ENCODE measurements at regions not wholly inside any gene's neighbourhood (a gene's known extent, or its start where the extent isn't known, plus 50 kb on each side); places are given as distances from the start of the nearest gene placed in this dataset.

GRCh38 chr5:54626407-54626806, 108.8 kb downstream of the SNX18 start:
- Mint-ChIP-seq H3K9me3 (peaks cover 4% of the 10 kb centered on the region), H3K4me1 (peaks cover 30% of the 10 kb centered on the region), H3K27ac (no peak overlapping the region), H3K36me3 (no peaks in the 10 kb centered on the region), H3K4me3 (no peak overlapping the region), H3K27me3 (no peaks in the 10 kb centered on the region)
- no peak for ATAC-seq

DNA sequence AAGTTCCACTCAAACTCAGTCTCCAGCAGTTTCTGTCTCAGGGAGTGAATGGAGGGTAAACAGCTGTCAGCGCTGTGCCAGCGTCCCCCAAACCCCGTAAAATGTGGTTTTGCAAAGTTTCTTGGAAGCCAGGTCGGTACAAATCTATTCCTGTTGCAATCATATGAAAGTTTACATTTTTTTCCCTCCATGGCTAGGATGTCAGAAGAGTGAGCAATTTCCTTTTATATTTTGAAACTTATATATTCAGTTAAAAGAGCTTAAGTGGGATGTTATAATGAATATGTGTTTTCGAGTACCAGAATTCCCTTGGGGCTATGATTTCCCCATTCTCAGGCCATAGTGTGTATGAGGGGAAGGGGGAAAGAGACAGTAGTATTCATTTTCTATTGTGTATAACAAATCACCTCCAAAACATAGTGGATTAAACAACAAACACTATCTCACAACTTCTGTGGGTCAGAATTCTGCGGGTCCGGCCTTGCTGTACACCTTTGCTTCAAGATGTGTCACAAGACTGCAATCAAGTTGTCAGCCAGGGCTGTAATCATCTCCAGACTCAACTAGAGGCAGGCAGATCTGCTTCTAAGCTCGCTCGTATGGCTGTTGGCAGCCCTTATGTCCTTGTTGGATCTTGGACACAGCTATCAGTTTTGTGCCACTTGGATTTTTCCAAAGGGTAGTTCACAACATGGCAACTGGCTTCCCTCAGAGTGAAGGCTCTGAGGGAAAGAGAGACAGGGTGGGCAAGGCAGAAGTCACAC, 107.4 kb downstream of the SNX18 start:
- Mint-ChIP-seq H3K4me1 (peaks cover 36% of the 10 kb centered on the region), H3K4me3 (no peak overlapping the region), H3K27me3 (no peaks in the 10 kb centered on the region), H3K27ac (no peak overlapping the region), H3K9me3 (peaks cover 2% of the 10 kb centered on the region), H3K36me3 (no peaks in the 10 kb centered on the region)
- no peak for ATAC-seq

DNA sequence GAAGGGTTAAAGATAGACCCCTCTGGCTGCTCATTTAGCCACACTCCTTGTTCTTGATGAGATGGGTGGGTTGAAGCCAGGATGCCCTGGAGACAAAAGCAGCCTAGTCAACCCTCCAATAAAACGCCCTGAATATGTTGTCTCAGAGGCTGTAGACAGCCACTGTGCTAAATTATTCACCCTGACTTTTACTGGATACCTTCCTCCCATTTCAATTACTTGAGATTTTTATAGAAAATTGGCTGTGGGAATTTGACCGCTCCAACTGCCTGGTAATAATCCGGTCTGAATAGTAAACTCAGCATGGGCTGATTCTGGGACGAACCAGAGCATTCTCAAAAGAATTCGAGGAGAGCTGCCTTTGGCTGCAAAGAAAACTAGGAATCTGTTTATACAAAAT, 104.2 kb downstream of the SNX18 start:
- H3K9me3 Mint-ChIP-seq = peaks cover 2% of the 10 kb centered on the region
- H3K27me3 Mint-ChIP-seq = no peaks in the 10 kb centered on the region
- H3K4me3 Mint-ChIP-seq = no peak overlapping the region
- no peaks in the 10 kb centered on the region for H3K36me3 Mint-ChIP-seq
- H3K27ac Mint-ChIP-seq = no peak overlapping the region
- peaks cover 33% of the 10 kb centered on the region for H3K4me1 Mint-ChIP-seq
- no peak for ATAC-seq

GRCh38 chr5:54621048-54621447, 103.5 kb downstream of the SNX18 start:
- ATAC-seq = no peak
- Mint-ChIP-seq H3K27ac (no peak overlapping the region), H3K9me3 (peaks cover 2% of the 10 kb centered on the region), H3K36me3 (no peaks in the 10 kb centered on the region), H3K4me1 (peaks cover 33% of the 10 kb centered on the region), H3K4me3 (no peak overlapping the region), H3K27me3 (no peaks in the 10 kb centered on the region)

GRCh38 chr5:54620141-54620933, 102.8 kb downstream of the SNX18 start:
- Mint-ChIP-seq H3K36me3 (no peaks in the 10 kb centered on the region), H3K4me1 (peaks cover 36% of the 10 kb centered on the region), H3K27ac (no peak overlapping the region), H3K4me3 (no peak overlapping the region), H3K9me3 (peaks cover 2% of the 10 kb centered on the region), H3K27me3 (no peaks in the 10 kb centered on the region)
- no peak for ATAC-seq

GRCh38 chr5:54619731-54620130, 102.2 kb downstream of the SNX18 start:
- Mint-ChIP-seq H3K27me3 (no peaks in the 10 kb centered on the region), H3K27ac (peak overlapping the region; percentile 61), H3K36me3 (no peaks in the 10 kb centered on the region), H3K9me3 (peaks cover 2% of the 10 kb centered on the region), H3K4me3 (no peak overlapping the region), H3K4me1 (peaks cover 34% of the 10 kb centered on the region)
- ATAC-seq = no peak

- Mint-ChIP-seq H3K4me1 (peaks cover 24% of the 10 kb centered on the region), H3K27me3 (no peaks in the 10 kb centered on the region), H3K9me3 (peaks cover 2% of the 10 kb centered on the region), H3K27ac (peak overlapping the region; percentile 55), H3K4me3 (no peak overlapping the region), H3K36me3 (no peaks in the 10 kb centered on the region)
- ATAC-seq = no peak
These were observed 99.1 kb downstream of the SNX18 start for GRCh38 chr5:54616518-54617220.

DNA sequence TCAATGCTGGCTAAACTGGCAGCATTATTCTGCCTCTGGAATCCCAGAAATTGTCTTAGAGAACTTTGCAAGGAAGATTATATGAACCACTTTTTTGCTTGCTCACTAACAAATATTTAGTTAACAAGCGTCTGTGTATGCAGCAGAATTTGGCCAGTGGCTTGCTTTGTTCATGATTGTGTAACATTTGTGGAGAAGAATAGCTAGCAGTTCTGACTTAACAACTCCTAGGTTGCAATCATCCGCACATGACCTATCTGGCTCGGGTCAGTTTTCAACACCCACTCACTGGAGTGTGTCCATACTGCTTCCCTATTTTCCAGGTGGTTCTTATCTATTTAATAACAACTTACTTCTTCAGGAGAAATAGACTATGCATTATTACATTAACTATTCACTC, 98.5 kb downstream of the SNX18 start:
- H3K27me3 Mint-ChIP-seq = no peaks in the 10 kb centered on the region
- H3K4me3 Mint-ChIP-seq = no peak overlapping the region
- no peaks in the 10 kb centered on the region for H3K36me3 Mint-ChIP-seq
- peaks cover 2% of the 10 kb centered on the region for H3K9me3 Mint-ChIP-seq
- H3K27ac Mint-ChIP-seq = peak overlapping the region; percentile 14
- peaks cover 30% of the 10 kb centered on the region for H3K4me1 Mint-ChIP-seq
- no peak for ATAC-seq

DNA sequence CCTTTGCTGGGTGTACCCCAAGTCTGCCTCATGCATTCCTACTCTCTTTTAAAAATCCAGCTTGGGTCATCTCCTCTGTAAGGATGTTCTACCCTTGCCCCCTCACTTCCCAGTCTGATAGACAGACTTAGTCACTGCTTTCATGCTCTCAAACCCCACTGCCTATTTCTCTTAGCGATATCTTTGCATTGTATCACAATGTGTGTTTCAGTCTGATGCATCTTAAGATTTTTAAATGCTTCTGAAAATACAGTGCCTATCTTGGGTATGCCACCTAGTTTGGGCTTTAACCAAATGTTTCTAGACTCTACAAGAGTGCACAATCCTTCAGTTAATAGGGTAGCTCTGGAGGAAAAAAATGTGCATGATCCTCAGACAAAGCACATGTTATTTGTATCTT, 97.8 kb downstream of the SNX18 start:
- no peak overlapping the region for H3K4me3 Mint-ChIP-seq
- no peak for ATAC-seq
- no peaks in the 10 kb centered on the region for H3K27me3 Mint-ChIP-seq
- peaks cover 2% of the 10 kb centered on the region for H3K9me3 Mint-ChIP-seq
- no peaks in the 10 kb centered on the region for H3K36me3 Mint-ChIP-seq
- H3K4me1 Mint-ChIP-seq = peaks cover 35% of the 10 kb centered on the region
- H3K27ac Mint-ChIP-seq = peak overlapping the region; percentile 14

- Mint-ChIP-seq H3K27ac (no peak overlapping the region), H3K4me1 (peaks cover 31% of the 10 kb centered on the region), H3K36me3 (no peaks in the 10 kb centered on the region), H3K4me3 (no peak overlapping the region), H3K9me3 (no peaks in the 10 kb centered on the region), H3K27me3 (no peaks in the 10 kb centered on the region)
- no peak for ATAC-seq
These were observed 95.2 kb downstream of the SNX18 start for GRCh38 chr5:54612711-54613110.

DNA sequence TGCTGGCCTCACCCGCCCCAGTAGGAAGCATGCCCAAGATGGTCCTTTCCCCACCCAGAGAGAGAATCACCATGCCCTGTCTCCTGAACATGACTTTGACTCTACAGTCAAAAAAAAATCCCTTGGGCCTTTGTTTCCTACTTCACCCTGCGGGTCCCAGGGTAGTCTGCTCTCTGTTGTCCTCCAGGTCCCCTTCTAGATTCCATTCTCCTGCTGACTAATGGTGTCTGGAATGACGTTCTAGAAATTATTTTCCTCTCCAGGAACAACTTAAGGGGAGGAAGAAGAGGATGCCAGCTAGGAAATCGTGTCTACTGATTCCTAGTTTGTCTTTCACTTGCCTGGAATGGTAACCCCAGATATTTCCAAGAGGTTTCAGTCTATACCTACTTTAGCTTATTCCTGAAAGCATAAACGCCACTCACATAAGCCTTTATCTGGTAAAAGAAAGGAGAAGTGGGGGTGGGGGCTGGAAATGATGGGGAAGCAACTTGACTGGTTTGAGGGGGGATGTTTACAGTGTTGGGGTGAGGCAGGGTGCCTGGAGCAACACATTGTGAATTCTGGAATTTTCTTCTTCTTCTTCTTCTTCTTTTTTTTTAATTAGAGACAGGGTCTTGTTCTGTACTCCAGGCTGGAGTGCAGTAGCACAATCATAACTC, 93.9 kb downstream of the SNX18 start:
- H3K9me3 Mint-ChIP-seq = no peaks in the 10 kb centered on the region
- H3K4me3 Mint-ChIP-seq = no peak overlapping the region
- peak overlapping the region; percentile 53 for H3K27ac Mint-ChIP-seq
- H3K36me3 Mint-ChIP-seq = no peaks in the 10 kb centered on the region
- no peaks in the 10 kb centered on the region for H3K27me3 Mint-ChIP-seq
- no peak for ATAC-seq
- H3K4me1 Mint-ChIP-seq = peaks cover 31% of the 10 kb centered on the region

DNA sequence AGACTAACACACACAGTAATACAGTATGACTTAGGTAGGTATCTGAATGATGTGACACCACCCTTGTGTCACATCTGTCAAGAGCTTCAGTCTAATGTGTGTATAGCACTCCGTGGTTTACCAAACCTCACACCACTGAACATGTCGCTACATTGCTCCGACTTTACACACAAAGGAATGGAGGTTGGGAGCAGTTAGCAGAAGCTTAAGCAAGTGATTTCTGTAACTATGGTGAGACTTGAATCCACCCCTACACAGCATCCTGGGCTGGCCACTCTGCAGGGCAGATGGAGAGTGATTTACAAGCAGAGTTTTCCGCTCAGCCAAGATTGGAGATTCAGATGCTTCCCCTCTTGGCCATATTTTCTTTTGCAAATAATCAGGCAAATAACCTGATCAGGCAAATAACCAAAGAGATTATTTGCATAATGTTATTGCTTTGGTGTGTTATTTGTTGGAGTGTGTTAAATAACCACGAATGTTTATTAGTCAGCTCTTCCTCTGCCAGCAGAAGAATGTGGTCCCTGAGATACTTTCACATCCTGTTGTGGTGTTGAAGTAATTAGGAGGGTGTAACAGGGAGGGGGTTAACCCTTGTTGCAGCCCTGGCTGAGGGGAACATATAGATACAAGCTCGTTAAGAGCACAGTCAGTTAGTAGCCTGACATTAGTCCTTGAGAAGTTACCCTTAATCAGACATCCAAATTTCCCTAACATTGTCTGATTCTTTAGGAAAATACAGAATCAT, 92.8 kb downstream of the SNX18 start:
- Mint-ChIP-seq H3K27ac (peak overlapping the region; percentile 53), H3K4me3 (peak overlapping the region; percentile 37), H3K27me3 (no peaks in the 10 kb centered on the region), H3K36me3 (no peaks in the 10 kb centered on the region), H3K9me3 (no peaks in the 10 kb centered on the region), H3K4me1 (peaks cover 28% of the 10 kb centered on the region)
- ATAC-seq = peak; percentile 98

DNA sequence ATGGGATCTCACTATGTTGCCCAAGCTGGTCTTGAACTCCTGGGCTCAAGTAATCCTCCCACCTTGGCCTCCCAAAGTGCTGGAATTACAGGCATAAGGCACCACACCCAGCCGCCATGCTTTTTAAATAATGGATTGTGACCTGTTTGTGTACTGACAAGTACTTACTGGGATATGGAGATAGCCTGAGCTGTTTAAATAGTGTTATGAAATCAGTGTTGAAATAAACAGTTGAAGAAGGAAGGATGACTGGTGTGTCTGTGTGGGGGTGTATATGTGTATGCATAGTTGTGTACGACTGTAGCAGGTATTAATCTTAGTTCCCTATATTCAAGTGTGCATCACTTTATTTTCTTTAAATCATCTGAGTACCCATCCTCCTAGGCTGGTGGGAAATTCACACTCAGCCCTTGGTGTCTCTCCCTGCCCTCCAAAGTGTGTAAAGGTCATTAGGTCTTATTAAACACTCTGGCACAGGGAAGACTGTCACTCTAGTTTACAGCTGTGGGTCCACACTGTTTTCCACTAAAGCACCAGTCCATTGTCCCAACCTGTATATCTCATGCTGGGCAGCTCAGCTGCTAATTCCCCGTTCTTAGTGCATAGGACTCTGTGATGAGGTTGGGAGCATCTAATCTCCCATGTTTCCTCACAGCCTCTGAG, 91.0 kb downstream of the SNX18 start:
- no peak overlapping the region for H3K27ac Mint-ChIP-seq

GRCh38 chr5:54607006-54607405, 89.4 kb downstream of the SNX18 start:
- no peak overlapping the region for H3K27ac Mint-ChIP-seq
- ATAC-seq = no peak
- H3K9me3 Mint-ChIP-seq = no peaks in the 10 kb centered on the region
- H3K27me3 Mint-ChIP-seq = no peaks in the 10 kb centered on the region
- H3K4me1 Mint-ChIP-seq = peaks cover 24% of the 10 kb centered on the region
- H3K36me3 Mint-ChIP-seq = no peaks in the 10 kb centered on the region
- no peak overlapping the region for H3K4me3 Mint-ChIP-seq

More for the DNA sequence above, 91.0 kb downstream of the SNX18 start:
- Mint-ChIP-seq H3K4me1 (peaks cover 24% of the 10 kb centered on the region), H3K36me3 (no peaks in the 10 kb centered on the region), H3K27me3 (no peaks in the 10 kb centered on the region), H3K4me3 (no peak overlapping the region), H3K9me3 (no peaks in the 10 kb centered on the region)
- no peak for ATAC-seq

Measured in stimulated activated memory B cell treated with anti-CD40 and anti-IgM and Interleukin-4, amounts not matched to agents 10 μg/mL and 1 μg/mL and 100 μg/mL, for 72 hours (primary cell).